ENCODE measurements at regions not wholly inside any gene's neighbourhood (a gene's known extent, or its start where the extent isn't known, plus 50 kb on each side); places are given as distances from the start of the nearest gene placed in this dataset.
A peak's percentile ranks its signal among the peaks of the same experiment; 100 is the strongest.

DNA sequence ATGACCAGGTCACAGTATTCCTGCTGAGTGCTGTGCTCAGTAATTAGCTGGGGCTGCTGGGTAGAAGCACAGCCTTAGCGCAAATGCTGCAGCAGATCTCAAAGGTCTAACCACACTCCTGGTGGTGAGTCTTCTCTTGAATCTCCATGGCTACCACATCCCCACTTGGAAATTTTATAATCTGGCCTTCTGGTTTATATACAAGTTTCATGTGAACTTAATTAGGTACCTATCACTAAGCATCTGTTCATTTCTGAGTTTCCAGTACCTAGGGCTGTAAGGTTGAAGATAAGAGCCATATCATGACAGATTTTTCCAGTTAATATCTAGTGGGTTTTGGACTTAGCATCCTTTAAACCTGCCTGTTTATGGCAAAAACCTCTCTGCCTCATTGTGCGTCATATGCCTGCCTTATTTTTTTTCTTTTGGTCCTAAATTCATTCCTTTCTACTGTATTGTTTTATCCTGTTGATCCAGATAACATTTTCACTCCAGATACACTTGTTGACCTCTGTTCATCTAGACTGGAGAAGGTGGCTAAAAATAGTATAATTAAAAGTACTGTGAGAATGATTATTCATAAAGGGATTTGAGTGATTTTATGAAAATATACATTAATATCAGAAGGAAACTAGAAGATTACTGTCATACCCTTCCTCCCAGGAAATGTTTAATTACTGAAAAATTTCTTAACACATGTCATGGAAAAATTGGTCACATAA, 168.4 kb upstream of the THUMPD2 start:
- TF ChIP-seq, protein P1, sequence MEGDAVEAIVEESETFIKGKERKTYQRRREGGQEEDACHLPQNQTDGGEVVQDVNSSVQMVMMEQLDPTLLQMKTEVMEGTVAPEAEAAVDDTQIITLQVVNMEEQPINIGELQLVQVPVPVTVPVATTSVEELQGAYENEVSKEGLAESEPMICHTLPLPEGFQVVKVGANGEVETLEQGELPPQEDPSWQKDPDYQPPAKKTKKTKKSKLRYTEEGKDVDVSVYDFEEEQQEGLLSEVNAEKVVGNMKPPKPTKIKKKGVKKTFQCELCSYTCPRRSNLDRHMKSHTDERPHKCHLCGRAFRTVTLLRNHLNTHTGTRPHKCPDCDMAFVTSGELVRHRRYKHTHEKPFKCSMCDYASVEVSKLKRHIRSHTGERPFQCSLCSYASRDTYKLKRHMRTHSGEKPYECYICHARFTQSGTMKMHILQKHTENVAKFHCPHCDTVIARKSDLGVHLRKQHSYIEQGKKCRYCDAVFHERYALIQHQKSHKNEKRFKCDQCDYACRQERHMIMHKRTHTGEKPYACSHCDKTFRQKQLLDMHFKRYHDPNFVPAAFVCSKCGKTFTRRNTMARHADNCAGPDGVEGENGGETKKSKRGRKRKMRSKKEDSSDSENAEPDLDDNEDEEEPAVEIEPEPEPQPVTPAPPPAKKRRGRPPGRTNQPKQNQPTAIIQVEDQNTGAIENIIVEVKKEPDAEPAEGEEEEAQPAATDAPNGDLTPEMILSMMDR (IDR thresholded peaks at IDR 0.05; ENCODE audit: borderline replicate concordance, extremely low read depth, insufficient read depth): no peak
- intact Hi-C loops (cut with DNase I): no loop called here
- H3K36me3 ChIP-seq (ENCODE audit: control insufficient read depth in 2 of 3, insufficient read depth in 3 of 3, low read length in 3 of 3): no peaks in the 10 kb centered on the region
- no peak overlapping the region for H3K9ac ChIP-seq (ENCODE audit: low read length in 3 of 3)
- no peak overlapping the region for H3K4me3 ChIP-seq (ENCODE audit: low read length in 3 of 3)
- no peaks in the 10 kb centered on the region for H3K27me3 ChIP-seq (ENCODE audit: control insufficient read depth, insufficient read depth, low read length)
- no peak overlapping the region for H3K27ac ChIP-seq (ENCODE audit: low read depth in 2 of 2, low read length in 2 of 2)
- FAIRE-seq (no peak), DNase-seq (no peak)
- H3K4me1 ChIP-seq (ENCODE audit: control insufficient read depth in 2 of 3, insufficient read depth in 2 of 3, low read depth in 1 of 3, low read length in 3 of 3): no peaks in the 10 kb centered on the region
- H3K9me3 ChIP-seq (ENCODE audit: control insufficient read depth in 2 of 3, insufficient read depth in 1 of 3, low read length in 3 of 3): no peaks in the 10 kb centered on the region

DNA sequence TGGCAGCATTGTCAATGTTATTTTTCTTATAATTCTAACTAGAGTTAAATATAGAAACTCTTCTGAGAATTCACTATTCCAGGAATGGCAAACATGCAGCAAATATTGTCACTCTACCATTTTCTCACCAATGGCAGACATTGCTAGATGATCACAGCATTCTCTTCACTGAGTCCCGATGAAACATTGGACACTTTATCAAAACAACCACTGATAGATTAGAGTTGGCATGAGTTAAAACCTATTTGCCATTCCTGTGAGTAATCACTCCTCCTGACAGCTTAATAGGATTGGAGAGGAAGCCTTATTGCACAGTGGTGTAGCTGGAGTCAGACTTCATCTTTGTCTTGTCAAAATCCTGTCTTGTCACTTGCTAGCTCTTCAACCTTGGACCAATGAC, 163.9 kb upstream of the THUMPD2 start:
- DNase-seq: no peak
- H3K36me3 ChIP-seq (ENCODE audit: control insufficient read depth in 2 of 3, insufficient read depth in 3 of 3, low read length in 3 of 3): no peaks in the 10 kb centered on the region
- no peak overlapping the region for H3K27ac ChIP-seq (ENCODE audit: low read depth in 2 of 2, low read length in 2 of 2)
- H3K4me3 ChIP-seq (ENCODE audit: low read length in 3 of 3): no peak overlapping the region
- no peaks in the 10 kb centered on the region for H3K27me3 ChIP-seq (ENCODE audit: control insufficient read depth, insufficient read depth, low read length)
- FAIRE-seq: no peak
- no peak overlapping the region for H3K9ac ChIP-seq (ENCODE audit: low read length in 3 of 3)
- intact Hi-C loops (cut with DNase I): no loop called here
- TF ChIP-seq, protein P1 (IDR thresholded peaks at IDR 0.05; ENCODE audit: borderline replicate concordance, extremely low read depth, insufficient read depth): no peak
- no peaks in the 10 kb centered on the region for H3K9me3 ChIP-seq (ENCODE audit: control insufficient read depth in 2 of 3, insufficient read depth in 1 of 3, low read length in 3 of 3)
- no peaks in the 10 kb centered on the region for H3K4me1 ChIP-seq (ENCODE audit: control insufficient read depth in 2 of 3, insufficient read depth in 2 of 3, low read depth in 1 of 3, low read length in 3 of 3)

DNA sequence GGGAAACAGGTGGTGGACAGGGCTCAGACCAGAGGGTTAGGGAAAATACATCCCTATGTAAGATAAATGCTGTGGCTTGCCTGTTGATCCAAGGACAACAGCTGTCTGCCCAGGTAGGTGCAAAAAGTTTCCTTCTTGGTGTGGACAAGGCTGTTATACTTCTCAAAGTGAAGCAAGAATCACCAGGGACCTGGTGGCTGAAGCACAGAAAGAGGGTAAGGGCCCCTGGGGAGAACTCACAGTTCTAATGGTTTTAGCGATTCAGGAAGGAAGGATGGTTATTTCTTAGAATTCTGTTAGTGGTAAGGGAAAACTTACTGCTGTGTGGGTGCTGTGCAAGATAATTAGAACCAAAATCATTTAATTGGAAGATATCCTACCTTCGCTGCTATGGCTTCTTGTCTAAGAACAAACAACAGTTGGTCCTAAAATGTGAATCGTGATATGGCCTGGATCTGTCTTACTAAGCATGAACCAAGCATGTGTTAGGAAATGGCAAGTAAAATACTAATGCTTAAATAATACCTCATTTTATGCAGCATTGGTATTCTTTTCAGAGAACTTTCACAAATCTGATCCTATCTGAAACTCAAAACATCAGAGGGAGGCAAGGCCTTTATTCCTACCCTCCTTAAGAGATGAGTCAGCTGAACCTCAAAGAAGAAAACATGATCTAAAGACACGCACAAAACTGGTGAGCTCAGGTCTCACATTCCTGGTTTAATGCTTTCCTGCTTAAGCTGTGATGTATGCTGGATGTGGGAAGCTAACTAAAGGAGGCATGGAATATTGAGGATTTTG, 159.2 kb upstream of the THUMPD2 start:
- no peaks in the 10 kb centered on the region for H3K9me3 ChIP-seq (ENCODE audit: control insufficient read depth in 2 of 3, insufficient read depth in 1 of 3, low read length in 3 of 3)
- H3K27me3 ChIP-seq (ENCODE audit: control insufficient read depth, insufficient read depth, low read length): no peaks in the 10 kb centered on the region
- no peaks in the 10 kb centered on the region for H3K36me3 ChIP-seq (ENCODE audit: control insufficient read depth in 2 of 3, insufficient read depth in 3 of 3, low read length in 3 of 3)
- FAIRE-seq (no peak), DNase-seq (peak in 1 of 5 donors; percentile 37)
- no peak overlapping the region for H3K9ac ChIP-seq (ENCODE audit: low read length in 3 of 3)
- H3K27ac ChIP-seq (ENCODE audit: low read depth in 2 of 2, low read length in 2 of 2): no peak overlapping the region
- intact Hi-C loops (cut with DNase I): no loop called here
- no peak overlapping the region for H3K4me3 ChIP-seq (ENCODE audit: low read length in 3 of 3)
- no peaks in the 10 kb centered on the region for H3K4me1 ChIP-seq (ENCODE audit: control insufficient read depth in 2 of 3, insufficient read depth in 2 of 3, low read depth in 1 of 3, low read length in 3 of 3)
- TF ChIP-seq, protein P1 (IDR thresholded peaks at IDR 0.05; ENCODE audit: borderline replicate concordance, extremely low read depth, insufficient read depth): no peak
